ENCODE measurements at regions not wholly inside any gene's neighbourhood (a gene's known extent, or its start where the extent isn't known, plus 50 kb on each side); places are given as distances from the start of the nearest gene placed in this dataset.

DNA sequence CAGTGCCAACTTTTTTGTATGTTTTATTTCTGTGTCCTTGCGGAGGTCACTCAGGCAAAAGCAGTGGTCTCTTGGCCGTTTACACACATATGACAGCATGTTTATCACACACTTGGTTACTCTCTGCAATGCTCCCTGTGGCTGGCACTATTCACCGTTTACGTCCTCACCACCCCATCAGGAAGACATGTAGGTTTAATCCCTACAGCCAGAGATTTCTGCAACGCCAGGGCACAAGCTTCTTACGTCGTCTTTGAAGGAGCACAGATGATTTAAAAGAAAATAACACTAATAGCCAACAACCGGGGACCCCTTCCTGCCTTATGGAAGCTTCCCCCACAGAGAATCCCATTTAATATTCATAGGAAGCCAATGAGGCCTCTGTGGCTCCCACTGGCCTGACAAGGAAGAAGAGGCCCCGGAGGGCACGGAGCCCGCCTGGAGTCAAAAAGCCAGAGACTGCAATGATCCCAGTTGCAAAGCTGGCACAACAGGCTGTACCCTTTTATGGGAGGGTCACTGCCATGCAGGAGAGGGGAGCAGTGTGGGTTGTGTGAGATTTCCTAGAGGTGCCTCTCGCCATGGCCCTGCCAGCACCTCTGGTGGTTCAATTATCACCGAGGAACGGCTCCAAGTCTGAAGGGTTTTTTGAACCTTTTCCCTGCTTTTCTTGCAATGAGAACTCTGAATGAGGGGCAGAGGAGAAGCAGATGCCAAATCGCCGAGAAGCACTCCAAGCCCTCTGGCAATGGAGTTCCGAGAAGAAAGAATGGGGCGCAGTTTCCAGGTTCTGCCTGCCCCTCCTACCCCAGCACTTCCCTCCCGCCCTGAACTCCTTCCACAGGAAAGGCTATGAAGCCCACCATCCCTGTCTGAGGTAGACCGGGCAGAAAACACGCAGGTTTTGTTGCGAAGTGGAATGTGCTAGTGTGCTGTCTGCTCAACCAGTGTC is 96.2 kb downstream of the THBS2 start:
- no peak for DNase-seq (ENCODE audit: low read depth)
- H3K4me3 ChIP-seq (ENCODE audit: low read depth, low read length) = no peak overlapping the region
- TF ChIP-seq, protein P1, sequence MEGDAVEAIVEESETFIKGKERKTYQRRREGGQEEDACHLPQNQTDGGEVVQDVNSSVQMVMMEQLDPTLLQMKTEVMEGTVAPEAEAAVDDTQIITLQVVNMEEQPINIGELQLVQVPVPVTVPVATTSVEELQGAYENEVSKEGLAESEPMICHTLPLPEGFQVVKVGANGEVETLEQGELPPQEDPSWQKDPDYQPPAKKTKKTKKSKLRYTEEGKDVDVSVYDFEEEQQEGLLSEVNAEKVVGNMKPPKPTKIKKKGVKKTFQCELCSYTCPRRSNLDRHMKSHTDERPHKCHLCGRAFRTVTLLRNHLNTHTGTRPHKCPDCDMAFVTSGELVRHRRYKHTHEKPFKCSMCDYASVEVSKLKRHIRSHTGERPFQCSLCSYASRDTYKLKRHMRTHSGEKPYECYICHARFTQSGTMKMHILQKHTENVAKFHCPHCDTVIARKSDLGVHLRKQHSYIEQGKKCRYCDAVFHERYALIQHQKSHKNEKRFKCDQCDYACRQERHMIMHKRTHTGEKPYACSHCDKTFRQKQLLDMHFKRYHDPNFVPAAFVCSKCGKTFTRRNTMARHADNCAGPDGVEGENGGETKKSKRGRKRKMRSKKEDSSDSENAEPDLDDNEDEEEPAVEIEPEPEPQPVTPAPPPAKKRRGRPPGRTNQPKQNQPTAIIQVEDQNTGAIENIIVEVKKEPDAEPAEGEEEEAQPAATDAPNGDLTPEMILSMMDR (IDR thresholded peaks at IDR 0.05; ENCODE audit: insufficient read depth, low read depth, low read length, missing control alignments) = no peak

DNA sequence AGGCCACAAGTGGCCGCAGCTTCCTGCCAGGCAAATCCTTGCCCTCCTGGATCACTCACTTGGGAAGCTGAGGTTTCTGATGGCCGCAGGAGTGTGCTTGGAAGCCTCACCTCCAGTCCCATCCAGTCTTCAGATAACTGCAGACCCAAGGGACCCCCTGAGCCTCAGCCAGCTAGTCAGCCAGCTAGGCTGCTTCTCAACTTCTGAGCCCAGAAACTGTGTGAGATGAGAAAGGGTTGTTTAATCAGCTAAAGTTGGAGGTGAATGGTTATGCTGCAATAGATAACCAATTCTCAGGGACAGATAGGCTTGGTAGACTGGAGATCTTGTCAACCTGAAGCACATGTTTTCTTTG is 96.9 kb downstream of the THBS2 start:
- H3K4me3 ChIP-seq (ENCODE audit: low read depth, low read length) = no peak overlapping the region
- TF ChIP-seq, protein P1 (IDR thresholded peaks at IDR 0.05; ENCODE audit: insufficient read depth, low read depth, low read length, missing control alignments) = no peak
- DNase-seq (ENCODE audit: low read depth) = no peak

DNA sequence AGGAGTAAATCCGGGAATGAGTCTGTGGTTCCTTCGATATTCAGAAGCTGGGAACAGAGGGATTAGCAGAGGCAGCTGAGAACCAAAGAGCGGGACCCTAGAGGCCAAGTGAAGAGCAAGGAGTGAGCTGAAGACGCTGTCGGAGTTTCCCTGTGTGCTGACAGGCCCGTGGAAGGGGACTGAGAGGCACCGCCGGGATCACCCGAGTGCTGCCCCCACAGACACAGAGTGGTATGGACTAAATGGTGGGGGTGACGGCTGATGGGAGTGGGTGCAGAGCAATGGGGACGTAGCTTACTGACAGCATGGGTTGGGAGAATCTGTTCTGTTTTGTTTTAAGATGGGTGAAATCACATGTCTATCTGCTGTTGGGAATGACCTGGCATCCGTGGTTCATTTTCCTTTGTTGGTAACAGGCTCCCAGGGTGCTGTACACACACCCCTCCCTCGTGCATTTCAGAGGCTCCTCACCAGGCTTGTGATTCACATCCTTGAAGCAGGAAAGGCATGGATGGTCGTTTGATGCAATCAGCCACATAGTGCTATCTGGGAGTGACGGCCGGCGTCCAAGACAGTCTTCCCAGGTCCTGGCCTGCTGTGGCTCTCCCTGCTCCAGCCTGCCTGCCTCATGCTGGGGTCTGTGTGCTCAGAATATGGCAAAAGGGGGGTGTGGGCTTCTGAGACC is 97.4 kb downstream of the THBS2 start:
- TF ChIP-seq, protein P1 (IDR thresholded peaks at IDR 0.05; ENCODE audit: insufficient read depth, low read depth, low read length, missing control alignments) = no peak
- no peak for DNase-seq (ENCODE audit: low read depth)
- H3K4me3 ChIP-seq (ENCODE audit: low read depth, low read length) = no peak overlapping the region

DNA sequence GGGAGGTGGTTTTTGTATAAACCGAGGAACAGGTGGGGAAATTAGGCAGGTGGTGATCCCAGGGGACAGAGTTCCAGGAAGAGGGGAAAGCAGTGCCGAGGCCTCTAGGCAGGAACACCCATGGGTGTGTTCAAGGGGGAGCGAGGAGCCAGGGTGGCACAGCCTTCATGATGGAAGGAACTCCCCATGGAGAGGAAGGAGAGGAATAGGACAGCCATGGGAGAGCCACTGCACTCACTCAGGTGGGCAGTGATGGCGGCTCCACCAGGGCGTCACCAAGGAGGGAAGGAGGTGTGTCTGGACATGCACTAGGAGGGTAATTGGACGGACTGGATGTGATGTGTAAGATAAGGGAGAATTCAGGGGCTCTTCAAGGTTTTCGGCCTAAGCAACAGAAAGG is 98.2 kb downstream of the THBS2 start:
- TF ChIP-seq, protein P1 (IDR thresholded peaks at IDR 0.05; ENCODE audit: insufficient read depth, low read depth, low read length, missing control alignments) = no peak
- no peak overlapping the region for H3K4me3 ChIP-seq (ENCODE audit: low read depth, low read length)
- no peak for DNase-seq (ENCODE audit: low read depth)

DNA sequence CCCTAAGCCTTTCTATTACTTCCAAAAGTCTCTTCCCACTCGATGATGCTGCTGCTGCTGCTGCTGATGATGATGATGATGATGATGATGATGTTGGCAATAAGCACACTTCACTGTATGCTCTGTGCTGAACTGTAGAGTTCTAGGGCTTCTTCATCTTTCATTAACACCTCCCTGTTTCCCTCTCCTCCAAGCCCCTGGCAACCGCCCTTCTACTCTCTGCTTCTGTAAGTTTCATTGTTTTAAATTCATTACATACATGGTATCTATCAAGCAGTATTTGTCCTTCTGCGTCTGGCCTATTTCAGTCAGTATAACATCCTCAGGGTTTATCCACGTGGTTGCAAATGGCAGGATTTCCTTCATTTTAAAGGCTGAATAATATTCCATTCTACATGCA is 100.2 kb downstream of the THBS2 start:
- no peak overlapping the region for H3K4me3 ChIP-seq (ENCODE audit: low read depth, low read length)
- DNase-seq (ENCODE audit: low read depth) = no peak
- TF ChIP-seq, protein P1 (IDR thresholded peaks at IDR 0.05; ENCODE audit: insufficient read depth, low read depth, low read length, missing control alignments) = no peak

DNA sequence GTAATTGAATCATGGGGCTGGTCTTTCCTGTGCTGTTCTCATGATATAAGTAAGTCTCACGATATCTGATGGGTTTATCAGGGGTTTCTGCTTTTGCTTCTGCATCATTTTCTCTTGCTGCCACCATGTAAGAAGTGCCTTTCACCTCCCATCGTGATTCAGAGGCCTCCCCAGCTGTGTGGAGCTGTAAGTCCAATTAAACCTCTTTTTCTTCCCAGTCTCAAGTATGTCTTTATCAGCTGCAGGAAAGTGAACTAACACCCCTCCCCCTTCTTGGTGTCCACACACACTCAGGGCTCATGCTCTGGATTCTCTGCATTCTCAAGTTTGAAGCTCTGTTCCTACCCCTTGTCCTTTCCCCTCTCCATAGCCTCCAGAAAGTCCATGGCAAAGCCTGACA is 107.1 kb downstream of the THBS2 start:
- TF ChIP-seq, protein P1 (IDR thresholded peaks at IDR 0.05; ENCODE audit: insufficient read depth, low read depth, low read length, missing control alignments) = no peak
- no peak overlapping the region for H3K4me3 ChIP-seq (ENCODE audit: low read depth, low read length)
- no peak for DNase-seq (ENCODE audit: low read depth)
